Hematopoietic multipotent progenitor cell treated with erythropoietin and hydrocortisone succinate and interleukin-3 and kit ligand, for 8 days (in vitro differentiated cells): ENCODE measurements at regions not wholly inside any gene's neighbourhood (a gene's known extent, or its start where the extent isn't known, plus 50 kb on each side); places are given as distances from the start of the nearest gene placed in this dataset.

Experiments
- DNase-seq: peaks from one replicate; pipeline ENCODE4 v3.0.0-alpha.2; 2015

GRCh38 chr16:80171199-80171598 is 369.6 kb upstream of the DYNLRB2 start:
- DNase-seq: no peak

DNA sequence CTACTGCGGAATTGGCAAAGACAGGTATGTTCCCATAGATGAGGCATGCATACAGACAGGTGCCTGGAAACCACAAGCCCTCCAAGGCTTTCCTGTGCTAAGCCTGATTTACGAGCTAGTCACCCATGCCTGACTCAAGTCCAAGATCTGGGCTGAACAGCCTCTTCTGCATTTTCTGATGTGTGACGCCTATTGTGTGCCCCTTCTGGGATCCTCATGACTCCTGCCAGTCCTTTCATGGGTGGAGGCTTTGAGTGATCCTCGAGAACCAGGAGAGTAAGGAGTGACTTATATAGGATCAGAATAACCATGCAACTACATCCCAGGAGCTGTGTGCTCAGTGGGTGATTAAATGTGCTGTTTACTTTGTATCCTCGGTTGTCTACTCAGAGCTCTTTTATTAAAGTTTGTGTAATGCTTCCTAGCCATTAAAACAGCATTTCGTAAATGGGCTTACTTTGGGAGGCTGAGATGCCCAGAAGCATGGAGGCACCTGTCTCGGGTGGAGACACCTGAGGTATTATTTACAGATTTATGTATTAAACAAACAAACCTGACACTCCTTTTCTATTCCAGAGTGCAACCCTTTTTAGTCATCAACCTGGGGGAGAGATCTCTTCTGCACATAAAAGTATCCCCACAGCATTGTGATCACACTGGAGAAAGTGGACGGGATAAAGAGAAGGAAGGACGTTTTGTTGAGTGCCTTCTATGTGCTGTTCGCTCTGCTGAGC is 373.0 kb upstream of the DYNLRB2 start:
- DNase-seq: no peak

- DNase-seq: no peak
Observed at GRCh38 chr16:80166082-80166481, 374.7 kb upstream of the DYNLRB2 start.

DNA sequence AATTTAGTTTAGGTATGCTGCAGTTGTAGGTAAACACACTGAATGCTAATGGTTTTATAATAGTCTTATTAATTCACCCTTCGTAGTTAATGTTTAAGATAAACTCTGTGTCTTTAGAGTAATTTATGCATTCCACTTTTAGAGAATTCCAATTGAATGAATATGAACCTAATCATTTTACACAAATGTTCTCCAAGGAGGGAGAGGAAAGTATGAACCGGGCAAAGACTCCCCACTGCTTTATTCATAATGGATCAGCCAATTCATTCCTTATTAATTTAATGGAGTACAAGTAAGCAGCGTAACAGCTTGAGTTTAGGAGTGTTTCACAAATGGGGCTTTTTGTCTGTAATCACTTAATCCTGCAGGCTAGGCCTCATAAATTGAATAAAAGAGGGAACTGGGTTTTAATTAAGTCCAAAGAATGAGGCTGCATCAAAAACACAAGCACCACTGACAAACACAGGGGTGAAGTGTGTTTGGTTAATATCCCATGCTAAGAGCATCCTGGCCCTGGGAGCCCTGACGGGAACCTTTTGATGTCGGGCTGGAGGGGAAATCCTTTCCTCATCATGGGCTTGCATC is 375.7 kb upstream of the DYNLRB2 start:
- DNase-seq: no peak

DNA sequence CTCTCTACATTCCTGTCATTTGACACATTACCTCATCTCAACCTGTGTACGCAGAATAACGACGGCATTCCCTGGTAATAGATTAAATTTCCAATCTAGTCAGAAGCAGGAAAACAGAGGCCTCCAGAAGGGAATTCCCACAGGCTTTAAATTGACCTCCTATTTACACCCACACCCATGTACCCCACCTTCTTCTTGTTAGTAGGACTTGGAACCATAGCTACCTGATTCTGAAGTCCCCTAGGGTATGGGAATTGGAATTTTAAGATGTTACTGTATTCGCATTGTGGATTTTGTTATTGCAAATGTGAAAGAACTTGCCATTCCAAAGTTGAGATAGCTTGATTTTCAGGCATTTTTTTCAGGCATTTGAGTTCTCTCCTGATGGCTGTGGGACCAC is 377.5 kb upstream of the DYNLRB2 start:
- no peak for DNase-seq

GRCh38 chr16:80161799-80162739 is 378.7 kb upstream of the DYNLRB2 start:
- DNase-seq: no peak

GRCh38 chr16:80158766-80159165 is 382.0 kb upstream of the DYNLRB2 start:
- no peak for DNase-seq

- DNase-seq: no peak
Observed at GRCh38 chr16:80151722-80152111, 389.1 kb upstream of the DYNLRB2 start.

GRCh38 chr16:80150978-80151721 is 389.6 kb upstream of the DYNLRB2 start:
- no peak for DNase-seq

DNA sequence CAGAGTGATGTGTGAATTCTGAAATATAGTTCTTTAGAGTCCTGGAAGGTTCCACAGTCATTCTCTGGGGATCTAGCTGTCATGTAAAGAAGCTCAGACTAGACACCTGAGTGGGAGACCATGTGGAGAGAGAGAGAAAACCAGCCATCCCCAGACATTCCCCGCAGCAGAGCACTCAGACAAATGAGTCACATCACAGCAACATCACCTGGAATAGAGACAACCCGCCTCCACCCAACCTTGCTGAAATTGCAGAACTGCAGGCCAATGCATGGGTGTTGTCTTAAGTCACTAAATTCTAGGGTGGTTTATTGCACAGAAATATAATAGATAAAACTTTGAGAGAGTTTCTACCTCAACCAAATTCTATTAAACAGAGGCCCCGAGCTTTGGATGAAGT is 392.0 kb upstream of the DYNLRB2 start:
- DNase-seq: no peak

DNA sequence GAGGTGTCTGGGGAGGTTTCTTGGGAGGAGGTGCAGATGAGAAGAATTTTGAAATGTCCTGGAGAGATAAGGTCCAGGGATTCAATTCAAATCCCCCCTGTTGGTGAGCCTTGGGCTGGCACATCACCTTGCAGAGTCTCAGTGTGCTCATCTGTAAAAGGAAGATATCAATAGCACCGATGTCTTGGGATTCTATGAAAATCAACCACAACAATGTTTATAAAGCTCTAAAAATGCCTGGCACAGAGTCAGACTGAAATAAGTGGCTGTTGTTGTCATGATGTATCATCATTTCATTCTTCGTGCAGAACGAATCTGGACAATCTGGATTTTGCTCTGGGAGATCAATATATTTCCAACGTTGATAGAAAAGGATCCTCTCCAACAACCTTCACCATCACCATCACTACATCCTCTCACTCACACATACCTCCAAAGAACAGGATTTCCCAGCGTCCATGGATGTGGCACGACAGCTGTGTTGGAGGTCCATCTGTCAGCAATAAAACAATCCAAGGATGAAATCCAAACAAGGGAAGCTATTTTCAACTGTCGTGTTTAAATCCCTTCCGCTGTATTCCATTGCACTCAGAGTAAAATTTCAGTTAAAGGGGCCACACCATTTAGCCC is 393.7 kb upstream of the DYNLRB2 start:
- DNase-seq: no peak

GRCh38 chr16:80144191-80144590 is 396.6 kb upstream of the DYNLRB2 start:
- DNase-seq: no peak

GRCh38 chr16:80142940-80143339 is 397.9 kb upstream of the DYNLRB2 start:
- no peak for DNase-seq

DNA sequence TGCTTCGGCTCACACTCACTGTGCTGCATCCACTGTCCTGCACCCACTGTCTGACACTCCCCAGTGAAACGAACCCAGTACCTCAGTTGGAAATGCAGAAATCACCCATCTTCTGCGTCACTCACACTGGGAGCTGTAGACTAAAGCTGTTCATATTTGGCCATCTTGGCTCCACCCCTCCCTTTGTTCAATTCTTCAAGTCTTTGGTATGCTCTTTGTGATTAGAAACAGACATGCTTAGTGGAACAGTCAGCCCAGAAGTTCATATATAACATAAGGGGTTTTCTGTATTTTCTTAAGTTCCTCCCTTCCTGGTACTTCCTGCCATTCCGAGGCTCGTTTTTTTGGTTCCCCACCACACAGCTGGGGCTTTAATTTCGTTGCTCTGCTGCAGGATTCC is 398.5 kb upstream of the DYNLRB2 start:
- no peak for DNase-seq

DNA sequence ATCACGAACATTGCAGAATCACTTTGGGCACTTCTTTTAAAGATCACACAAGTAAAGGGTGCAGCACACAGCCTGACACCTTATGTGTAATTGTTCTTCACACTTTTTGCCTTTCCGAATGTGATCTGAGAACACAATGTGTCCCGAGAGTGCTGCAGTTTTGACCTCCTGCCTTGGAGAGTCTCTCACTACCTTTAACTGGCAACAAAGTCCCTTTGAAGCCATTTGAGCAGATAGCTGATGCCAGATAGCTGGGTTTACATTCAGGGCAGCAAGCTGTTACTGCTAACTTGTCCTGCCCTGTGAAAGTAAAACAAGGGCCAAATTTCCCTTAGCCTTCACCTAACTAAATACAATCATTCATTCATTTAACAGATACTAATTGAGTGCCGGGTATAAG is 411.0 kb upstream of the DYNLRB2 start:
- DNase-seq: no peak

DNA sequence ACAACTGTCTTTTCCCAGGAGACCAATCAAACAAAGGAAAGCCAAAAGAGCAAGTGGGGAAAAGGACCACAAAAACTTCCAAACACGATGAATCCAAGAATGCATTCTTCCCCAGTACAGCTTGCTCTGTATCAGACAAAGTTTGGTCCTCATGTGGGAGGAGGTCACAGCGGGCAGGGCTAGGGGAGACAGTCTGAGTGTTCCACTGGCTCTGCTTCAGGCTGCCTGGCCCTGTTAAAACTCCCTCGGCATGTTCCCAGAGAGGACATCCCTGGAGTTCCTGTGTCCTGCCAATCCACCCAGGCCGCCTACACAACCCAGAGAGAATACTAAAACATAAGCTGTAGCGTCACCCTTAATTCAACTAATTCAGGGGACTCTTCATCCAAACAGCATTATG is 415.1 kb upstream of the DYNLRB2 start:
- no peak for DNase-seq

GRCh38 chr16:80123189-80123588 is 417.6 kb upstream of the DYNLRB2 start:
- DNase-seq: no peak

DNA sequence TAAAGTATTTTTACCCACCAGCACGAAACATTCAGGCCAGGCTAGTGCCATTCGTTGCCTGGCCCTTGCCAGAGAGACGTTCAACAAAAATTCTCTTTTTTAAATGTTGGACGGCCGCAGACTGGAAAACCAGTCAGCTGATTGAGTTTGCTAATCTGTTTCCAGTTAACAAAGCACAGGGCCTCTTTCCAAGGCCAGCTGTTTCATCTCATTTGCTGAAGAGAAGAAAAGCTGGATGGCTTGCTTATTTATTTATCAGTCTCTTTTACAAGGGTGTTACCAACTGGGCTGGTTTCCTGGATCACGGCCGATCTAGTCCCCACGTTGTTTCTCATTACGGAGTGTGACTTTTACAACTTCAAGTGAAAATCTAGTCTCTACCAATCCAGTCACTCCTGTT is 418.7 kb upstream of the DYNLRB2 start:
- no peak for DNase-seq

DNA sequence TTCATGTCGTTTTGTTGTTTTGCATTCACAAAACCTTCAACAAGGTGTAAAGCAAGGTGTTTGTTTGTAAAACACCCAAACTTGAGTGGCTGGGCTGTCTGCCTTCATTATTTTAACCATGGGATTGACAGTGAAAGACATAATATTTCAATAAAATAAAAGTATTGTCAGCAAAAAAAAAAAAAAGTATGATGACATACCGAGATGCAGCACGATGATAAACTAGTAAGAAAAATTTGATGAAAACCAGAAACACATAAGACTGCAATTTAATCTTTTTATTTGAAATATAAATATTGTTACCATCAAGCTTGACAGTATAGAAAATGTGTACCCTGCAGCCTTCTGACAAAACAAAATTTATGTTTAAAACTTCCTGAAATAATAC is 419.3 kb upstream of the DYNLRB2 start:
- no peak for DNase-seq

GRCh38 chr16:80120899-80121521 is 419.8 kb upstream of the DYNLRB2 start:
- DNase-seq: no peak

DNA sequence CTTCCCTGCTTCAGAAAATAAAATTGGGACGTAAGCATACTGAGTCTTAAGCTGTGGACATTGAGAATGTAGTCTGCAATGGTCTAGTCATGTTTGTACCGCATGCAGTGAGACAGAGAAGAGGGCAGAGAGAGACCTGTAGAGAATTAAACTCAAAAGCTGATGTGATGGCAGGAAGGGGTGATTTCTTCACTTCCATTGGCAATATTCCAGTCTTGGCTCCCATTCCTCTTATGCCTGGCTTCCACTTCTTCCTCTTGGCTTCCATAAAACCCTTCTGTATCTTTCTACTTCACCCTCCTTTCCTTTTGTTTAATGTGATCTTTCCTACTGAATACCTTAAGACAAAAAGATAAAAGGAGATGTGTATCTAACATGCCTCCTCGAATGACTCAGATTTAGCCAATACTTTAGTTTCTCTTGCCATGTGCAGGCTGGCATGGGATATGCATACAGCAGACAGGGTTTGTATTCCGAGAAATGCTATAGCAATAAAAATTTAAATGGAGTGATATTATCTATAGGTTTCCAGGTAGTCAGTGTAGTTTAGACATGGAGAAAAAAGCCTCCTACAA is 423.1 kb upstream of the DYNLRB2 start:
- no peak for DNase-seq

DNA sequence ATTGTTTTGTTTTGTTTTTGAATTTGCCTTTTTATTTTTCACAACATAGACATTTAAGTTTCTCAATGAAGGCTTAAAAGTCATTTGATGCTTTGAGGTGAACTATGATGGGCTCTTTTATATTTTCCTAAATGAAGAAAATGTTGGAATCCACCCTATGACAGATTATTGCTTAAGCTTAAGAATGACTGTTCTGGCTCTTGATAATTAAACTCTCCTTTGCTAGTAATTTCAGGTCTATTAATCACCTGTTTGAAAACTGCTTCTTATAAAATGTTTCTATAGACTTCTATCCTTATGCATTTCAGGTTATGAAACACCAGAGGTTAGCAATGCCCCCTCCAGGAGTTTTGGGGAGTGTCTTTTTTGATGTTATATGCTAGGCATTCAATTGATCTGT is 424.1 kb upstream of the DYNLRB2 start:
- DNase-seq: no peak
